Peyer's patch (tissue), 4 donors: ENCODE measurements at regions not wholly inside any gene's neighbourhood (a gene's known extent, or its start where the extent isn't known, plus 50 kb on each side); places are given as distances from the start of the nearest gene placed in this dataset.

Source experiments
- DNase-seq, 3 donors: peaks; one replicate each; pipeline ENCODE4 v3.0.0-alpha.2; 2017 to 2019
- H3K27ac ChIP-seq, 4 donors: fragments of 200-600 bp; sonication (generic); one replicate each; pipeline ENCODE4 v1.5.1; 2016 to 2019
- H3K27me3 ChIP-seq, 2 donors: fragments of 200-600 bp; sonication (generic); one replicate each; pipeline ENCODE4 v1.5.1; 2019
- H3K36me3 ChIP-seq, 3 donors: fragments of 200-600 bp; sonication (generic); one replicate each; pipeline ENCODE4 v1.5.1; 2016 to 2019
- H3K4me1 ChIP-seq, 4 donors: fragments of 200-600 bp; sonication (generic); one replicate each; pipeline ENCODE4 v1.5.1; 2016 to 2019
- H3K4me3 ChIP-seq, 4 donors: fragments of 200-600 bp; sonication (generic); 1 replicate in 3 of 4; 2 replicates in 1 of 4; pipeline ENCODE4 v1.5.1; 2016 to 2019; ENCODE audit warnings: mild to moderate bottlenecking in 1 of 4
- H3K9me3 ChIP-seq, 4 donors: fragments of 200-600 bp; sonication (generic); one replicate each; pipeline ENCODE4 v1.5.1; 2016 to 2019; ENCODE audit warnings: mild to moderate bottlenecking in 1 of 4
- CTCF ChIP-seq, 6 experiments: fragments of 450-650 bp in 4 of 6; fragments of 200-600 bp in 2 of 6; sonication (generic) in 1 of 6; IDR thresholded peaks; one replicate each; pipeline ENCODE4 v1.5.1; 2017 to 2019; ENCODE audit warnings: antibody characterized with exemption in 6 of 6, mild to moderate bottlenecking in 3 of 6, moderate library complexity in 1 of 6
- POLR2A ChIP-seq, 2 donors: fragments of 450-650 bp; IDR thresholded peaks; one replicate each; pipeline ENCODE4 v1.5.1; 2017; ENCODE audit warnings: antibody characterized with exemption in 2 of 2, mild to moderate bottlenecking in 2 of 2, moderate library complexity in 2 of 2

DNA sequence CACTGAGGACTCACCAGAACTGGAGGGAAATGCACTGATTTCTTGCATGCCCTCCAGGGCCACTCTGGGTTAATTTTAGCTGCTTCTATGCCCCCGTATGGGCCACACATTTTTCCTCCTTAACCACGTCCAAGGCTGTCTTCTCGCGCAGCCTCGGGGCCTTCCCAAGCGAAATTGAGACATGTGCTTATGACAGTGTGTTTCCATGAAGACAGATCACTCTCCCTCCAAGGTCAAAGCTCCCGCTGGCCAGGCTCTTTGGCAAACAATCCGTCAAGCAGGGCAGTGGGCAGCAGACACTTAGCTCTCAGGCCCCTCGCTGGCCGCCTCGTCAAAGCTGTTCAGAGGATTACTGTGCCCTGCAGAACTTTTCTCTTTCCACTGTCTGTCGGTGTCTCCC is 243.0 kb upstream of the N4BP1 start:
- TF ChIP-seq POLR2A (IDR thresholded peaks at IDR 0.05), result no peak
- no peak for TF ChIP-seq CTCF (IDR thresholded peaks at IDR 0.05)
- Histone ChIP-seq H3K4me3 (no peak overlapping the region), H3K9me3 (no peaks in the 10 kb centered on the region), H3K27ac (no peak overlapping the region), H3K36me3 (no peaks in the 10 kb centered on the region), H3K4me1 (no peaks in the 10 kb centered on the region), H3K27me3 (no peaks in the 10 kb centered on the region)
- DNase-seq, result no peak

DNA sequence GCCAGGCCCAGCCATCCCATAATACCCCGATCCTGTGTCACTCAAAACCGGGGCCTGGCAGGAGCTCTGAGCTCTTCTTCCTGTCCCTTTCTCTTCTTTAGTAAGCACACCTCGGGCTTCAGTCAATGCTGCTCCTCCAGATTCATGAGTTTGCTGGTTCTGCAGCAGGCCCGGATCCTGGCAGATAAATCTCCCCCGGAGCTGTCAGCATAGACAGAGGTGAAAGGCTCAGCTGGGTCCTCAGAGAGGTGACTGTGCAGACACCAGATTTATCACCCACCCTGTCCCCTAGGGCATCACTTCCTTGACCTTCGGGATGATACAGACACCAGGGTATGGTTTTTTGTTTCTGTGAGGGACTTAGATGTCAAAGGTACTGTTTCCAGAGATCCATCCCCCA is 242.5 kb upstream of the N4BP1 start:
- no peaks in the 10 kb centered on the region for H3K4me1 ChIP-seq

GRCh38 chr16:48850097-48850770 is 240.3 kb upstream of the N4BP1 start:
- TF ChIP-seq CTCF (IDR thresholded peaks at IDR 0.05) (no peak), POLR2A (IDR thresholded peaks at IDR 0.05) (no peak)
- Histone ChIP-seq H3K27me3 (no peaks in the 10 kb centered on the region), H3K4me3 (no peak overlapping the region), H3K36me3 (no peaks in the 10 kb centered on the region), H3K4me1 (no peaks in the 10 kb centered on the region), H3K9me3 (no peaks in the 10 kb centered on the region), H3K27ac (no peak overlapping the region)
- no peak for DNase-seq

More for the DNA sequence above, 242.5 kb upstream of the N4BP1 start:
- no peak overlapping the region for H3K27ac ChIP-seq
- no peak overlapping the region for H3K4me3 ChIP-seq
- no peaks in the 10 kb centered on the region for H3K36me3 ChIP-seq
- no peaks in the 10 kb centered on the region for H3K9me3 ChIP-seq
- DNase-seq, result no peak
- no peak for TF ChIP-seq POLR2A (IDR thresholded peaks at IDR 0.05)
- no peak for TF ChIP-seq CTCF (IDR thresholded peaks at IDR 0.05)
- no peaks in the 10 kb centered on the region for H3K27me3 ChIP-seq

- no peak for DNase-seq
- no peak overlapping the region for H3K4me3 ChIP-seq
- no peaks in the 10 kb centered on the region for H3K9me3 ChIP-seq
- no peaks in the 10 kb centered on the region for H3K27me3 ChIP-seq
- H3K36me3 ChIP-seq, result no peaks in the 10 kb centered on the region
- TF ChIP-seq CTCF (IDR thresholded peaks at IDR 0.05), result no peak
- no peak for TF ChIP-seq POLR2A (IDR thresholded peaks at IDR 0.05)
- no peaks in the 10 kb centered on the region for H3K4me1 ChIP-seq
- H3K27ac ChIP-seq, result no peak overlapping the region
Measured at GRCh38 chr16:48846277-48846676, 236.3 kb upstream of the N4BP1 start.

DNA sequence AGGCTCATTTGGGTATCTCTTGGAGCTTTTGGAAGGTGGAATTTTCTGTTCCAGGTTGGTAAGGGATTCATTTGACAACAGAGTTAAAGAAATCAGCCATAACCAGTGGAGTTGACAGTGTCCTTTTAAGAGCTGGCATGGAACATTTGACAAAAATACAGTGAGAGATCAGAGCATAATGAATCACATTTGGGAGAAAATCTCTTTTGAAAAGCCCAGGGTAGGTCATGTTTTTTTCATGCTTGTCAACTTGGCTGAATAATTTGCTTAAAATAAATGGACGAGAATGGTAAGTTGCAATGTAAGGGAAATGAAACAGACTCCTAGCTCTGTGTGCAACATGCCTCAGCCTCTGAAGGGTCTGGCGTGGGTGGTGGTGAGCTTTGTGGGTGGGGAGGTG is 235.3 kb upstream of the N4BP1 start:
- H3K36me3 ChIP-seq, result no peaks in the 10 kb centered on the region
- no peaks in the 10 kb centered on the region for H3K9me3 ChIP-seq
- H3K27me3 ChIP-seq, result no peaks in the 10 kb centered on the region
- no peak for TF ChIP-seq POLR2A (IDR thresholded peaks at IDR 0.05)
- TF ChIP-seq CTCF (IDR thresholded peaks at IDR 0.05), result no peak
- no peak overlapping the region for H3K4me3 ChIP-seq
- no peak overlapping the region for H3K27ac ChIP-seq
- no peak for DNase-seq
- H3K4me1 ChIP-seq, result no peaks in the 10 kb centered on the region

GRCh38 chr16:48838349-48838748 is 228.4 kb upstream of the N4BP1 start:
- H3K36me3 ChIP-seq, result no peaks in the 10 kb centered on the region
- no peaks in the 10 kb centered on the region for H3K4me1 ChIP-seq
- TF ChIP-seq CTCF (IDR thresholded peaks at IDR 0.05) (no peak), POLR2A (IDR thresholded peaks at IDR 0.05) (no peak)
- H3K27me3 ChIP-seq, result no peaks in the 10 kb centered on the region
- DNase-seq, result no peak
- H3K9me3 ChIP-seq, result no peaks in the 10 kb centered on the region
- no peak overlapping the region for H3K4me3 ChIP-seq
- no peak overlapping the region for H3K27ac ChIP-seq
